IMR-90 (cell line): ENCODE measurements at regions not wholly inside any gene's neighbourhood (a gene's known extent, or its start where the extent isn't known, plus 50 kb on each side); places are given as distances from the start of the nearest gene placed in this dataset.
A peak's percentile ranks its signal among the peaks of the same experiment; 100 is the strongest.

Source experiments
- ATAC-seq: fragments of 200-7000 bp; cut with Tn5 transposase; 2 replicates; pipeline ENCODE4 v1.9.1; 2020; ENCODE audit warnings: low read depth, mild to moderate bottlenecking, moderate library complexity
- BruUV-seq: library from RNA; stranded (reverse); fragments of 400-500 nt; replicated peaks from 2 replicates; lab custom pipeline; 2021; lab: Mats Ljungman, UMichigan
- CTCF ChIA-PET: fragments of 300-600 bp; formaldehyde crosslinking; extraction: SDS; loops from one replicate; lab custom pipeline; 2021; ENCODE audit warnings: antibody characterized with exemption; lab: Yijun Ruan, JAX
- POLR2A ChIA-PET: fragments of 300-600 bp; sonication (Branson Sonifier 250); formaldehyde crosslinking; loops from one replicate; lab custom pipeline; 2022; ENCODE audit warnings: antibody characterized with exemption; ENCODE audit not compliant: unreplicated experiment; lab: Charles Lee
- DNase-seq: peaks from one replicate; pipeline ENCODE4 v3.0.0; 2013
- H2AFZ ChIP-seq: replicated peaks from 2 replicates; pipeline ENCODE3; 2013; ENCODE audit warnings: low read length, mild to moderate bottlenecking; ENCODE audit not compliant: poor library complexity
- H2AK5ac ChIP-seq: 2 replicates; pipeline ENCODE4 v1.6.1; 2013; ENCODE audit warnings: low read depth, low read length, inconsistent platforms
- H2AK9ac ChIP-seq: replicated peaks from 2 replicates; pipeline ENCODE3; 2013; ENCODE audit warnings: mild to moderate bottlenecking, low read depth, low read length, moderate library complexity; ENCODE audit not compliant: poor library complexity
- H2BK120ac ChIP-seq: 2 replicates; pipeline ENCODE4 v1.6.1; 2013; ENCODE audit warnings: low read depth, low read length, inconsistent platforms
- H2BK15ac ChIP-seq: 3 replicates; pipeline ENCODE4 v1.6.1; 2013; ENCODE audit warnings: low read depth, low read length, inconsistent platforms
- H2BK20ac ChIP-seq: 2 replicates; pipeline ENCODE4 v1.6.1; 2013; ENCODE audit warnings: low read depth, mild to moderate bottlenecking, inconsistent platforms, low read length, moderate library complexity
- H2BK5ac ChIP-seq: 2 replicates; pipeline ENCODE4 v1.6.1; 2013; ENCODE audit warnings: mild to moderate bottlenecking, low read depth, low read length, inconsistent platforms; ENCODE audit not compliant: poor library complexity, severe bottlenecking
- H3K14ac ChIP-seq: replicated peaks from 2 replicates; pipeline ENCODE4 v1.6.1; 2013; ENCODE audit warnings: low read depth, low read length, inconsistent platforms
- H3K18ac ChIP-seq: 2 replicates; pipeline ENCODE4 v1.6.1; 2013; ENCODE audit warnings: low read depth, low read length, control low read depth
- H3K23ac ChIP-seq: 2 replicates; pipeline ENCODE4 v1.6.1; 2013; ENCODE audit warnings: low read depth, low read length, inconsistent platforms
- H3K27ac ChIP-seq: 2 replicates; pipeline ENCODE4 v1.5.1; 2013; ENCODE audit warnings: mild to moderate bottlenecking, control low read depth, low read length; ENCODE audit not compliant: insufficient read depth
- H3K27me3 ChIP-seq: 2 replicates; pipeline ENCODE4 v1.6.1; 2013; ENCODE audit warnings: low read length; ENCODE audit not compliant: control insufficient read depth, insufficient read depth
- H3K36me3 ChIP-seq: 2 replicates; pipeline ENCODE4 v1.6.1; 2013; ENCODE audit warnings: low read length, mixed read lengths; ENCODE audit not compliant: control insufficient read depth, insufficient read depth
- H3K4ac ChIP-seq: 2 replicates; pipeline ENCODE4 v1.6.1; 2013; ENCODE audit warnings: low read depth, low read length, inconsistent platforms
- H3K4me1 ChIP-seq: 2 replicates; pipeline ENCODE4 v1.6.1; 2013; ENCODE audit warnings: low read length, mixed read lengths; ENCODE audit not compliant: control insufficient read depth, insufficient read depth
- H3K4me2 ChIP-seq: 2 replicates; pipeline ENCODE4 v1.6.1; 2013; ENCODE audit warnings: low read depth, mild to moderate bottlenecking, control low read depth, low read length, moderate library complexity
- H3K4me3 ChIP-seq: 2 replicates; pipeline ENCODE4 v1.5.1; 2013; ENCODE audit warnings: low read depth, mild to moderate bottlenecking, control low read depth, low read length, moderate library complexity; ENCODE audit not compliant: insufficient read depth
- H3K56ac ChIP-seq: 2 replicates; pipeline ENCODE4 v1.6.1; 2013; ENCODE audit warnings: low read length, inconsistent platforms; ENCODE audit not compliant: insufficient read depth; ENCODE audit errors: extremely low read depth
- H3K79me1 ChIP-seq, 2 experiments: 2 replicates each; pipeline ENCODE4 v1.6.1; 2013; ENCODE audit warnings: low read length in 2 of 2, inconsistent platforms in 1 of 2, low read depth in 1 of 2
- H3K9ac ChIP-seq: 2 replicates; pipeline ENCODE4 v1.6.1; 2013; ENCODE audit warnings: low read depth, low read length, control low read depth
- H3K9me1 ChIP-seq: 2 replicates; pipeline ENCODE4 v1.6.1; 2013; ENCODE audit warnings: low read length, inconsistent platforms; ENCODE audit not compliant: insufficient read depth
- H3K9me3 ChIP-seq: 2 replicates; pipeline ENCODE4 v1.6.1; 2013; ENCODE audit warnings: low read length; ENCODE audit not compliant: control insufficient read depth, insufficient read depth
- H4K20me1 ChIP-seq: 2 replicates; pipeline ENCODE4 v1.6.1; 2013; ENCODE audit warnings: low read length, inconsistent platforms; ENCODE audit not compliant: insufficient read depth
- H4K5ac ChIP-seq: 2 replicates; pipeline ENCODE4 v1.6.1; 2013; ENCODE audit warnings: mild to moderate bottlenecking, low read depth, low read length, control low read depth
- H4K8ac ChIP-seq, 2 experiments: 2 replicates each; pipeline ENCODE4 v1.6.1; 2013; ENCODE audit warnings: low read depth in 2 of 2, low read length in 2 of 2, control low read depth in 1 of 2, inconsistent platforms in 1 of 2
- H4K91ac ChIP-seq: 2 replicates; pipeline ENCODE4 v1.6.1; 2013; ENCODE audit warnings: low read depth, low read length, inconsistent platforms; ENCODE audit not compliant: insufficient read depth
- MAFK ChIP-seq: IDR thresholded peaks from 2 replicates; pipeline ENCODE4 v1.6.1; 2012; ENCODE audit warnings: low read depth, low read length, improper control_type of control experiment
- SMC3 ChIP-seq: fragments of 150-350 bp; IDR thresholded peaks from 2 replicates; pipeline ENCODE4 v1.6.1; 2016; ENCODE audit warnings: low read depth, mild to moderate bottlenecking, antibody characterized with exemption, low read length, moderate library complexity
- WGBS, 2 experiments: methylation state at CpG; one replicate each; pipeline versions ENCODE4 v1.1.5 to v1.1.7; 2013; ENCODE audit warnings: missing lambda C conversion rate in 2 of 2; ENCODE audit not compliant: insufficient read length in 1 of 2; ENCODE audit errors: extremely low coverage in 2 of 2; 5-methylcytosine and 5-hydroxymethylcytosine counted together
- dilution Hi-C: fragments of 300-500 bp; cut with HindIII; formaldehyde crosslinking; loops from one replicate; pipeline ENCODE4 v1.14.3; 2018; ENCODE audit warnings: low sequenced_read_pairs; ENCODE audit not compliant: unreplicated experiment
- in situ Hi-C: fragments of 300-500 bp; cut with MboI; formaldehyde crosslinking; loops from 3 replicates; pipeline ENCODE4 v1.14.3; 2019; ENCODE audit warnings: low sequenced_read_pairs, inconsistent platforms, mixed read lengths
- intact Hi-C: fragments of 100-400 bp; cut with micrococcal nuclease; formaldehyde crosslinking; loops from 2 replicates; pipeline ENCODE4 v1.10.0; 2022
- TF ChIP-seq, protein P1 (sequence below): fragments of 150-350 bp; IDR thresholded peaks from 2 replicates; pipeline ENCODE4 v1.6.1; 2017; ENCODE audit warnings: mild to moderate bottlenecking, antibody characterized with exemption, low read length, low read depth

DNA sequence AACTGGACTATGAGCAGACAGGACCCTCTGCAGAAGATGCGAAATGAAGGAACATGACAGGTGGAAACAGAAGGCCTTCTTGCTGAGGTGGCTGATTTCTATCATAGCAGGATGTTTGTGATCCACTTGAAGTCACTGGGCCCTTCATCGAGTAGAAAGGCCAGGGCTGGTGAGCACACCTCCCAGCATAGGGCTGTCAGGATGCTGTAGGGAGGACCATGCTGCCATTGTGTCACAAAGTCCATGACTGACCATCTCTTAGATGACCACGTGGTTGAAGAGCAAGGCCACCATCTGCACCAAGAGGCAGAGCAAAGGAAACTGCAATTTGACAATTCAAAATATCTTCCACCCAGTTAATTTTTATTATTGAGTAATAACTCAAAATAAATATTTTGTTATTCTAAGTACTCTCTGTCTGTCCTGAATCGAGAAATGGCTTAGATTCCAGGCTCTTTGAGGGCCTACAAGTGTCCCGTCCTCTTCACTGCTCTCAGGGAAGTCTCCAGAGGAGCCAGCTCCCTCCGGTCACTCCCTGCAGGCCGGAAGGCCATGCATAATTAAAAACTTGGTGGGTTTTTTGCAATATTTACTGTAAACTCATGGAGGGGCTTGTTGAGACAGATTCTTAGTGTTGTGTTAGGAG, 249.3 kb upstream of the ZMIZ1 start:
- in situ Hi-C loops (no loop called here), intact Hi-C loops (no loop called here), dilution Hi-C loops (no loop called here)
- H2BK120ac ChIP-seq: no peak overlapping the region
- H2AFZ ChIP-seq: no peak overlapping the region
- no peak overlapping the region for H2AK9ac ChIP-seq
- no peak overlapping the region for H2AK5ac ChIP-seq
- no peak overlapping the region for H2BK5ac ChIP-seq
- H4K20me1 ChIP-seq: no peaks in the 10 kb centered on the region
- CTCF ChIA-PET: interaction anchor here (1.2 kb wide), 1 partner anchor 9 kb away, joined by 4 read pairs; no protein-coding TSS in a partner anchor
- H3K4me3 ChIP-seq: no peak overlapping the region
- no peak overlapping the region for H3K4ac ChIP-seq
- no peak overlapping the region for H3K14ac ChIP-seq
- no peak overlapping the region for H4K91ac ChIP-seq
- H3K18ac ChIP-seq: no peak overlapping the region
- no peak for ATAC-seq
- no TSS peak for BruUV-seq
- H3K27ac ChIP-seq: no peak overlapping the region
- no peak overlapping the region for H4K5ac ChIP-seq
- 100% methylated on average over 1 of the region's 7 CpGs; no CpG with 5 or more reads in 1 of the 2 experiments for WGBS, 2 experiments
- no peaks in the 10 kb centered on the region for H3K79me1 ChIP-seq
- H3K36me3 ChIP-seq: no peaks in the 10 kb centered on the region
- no peak overlapping the region for H2BK15ac ChIP-seq
- H3K56ac ChIP-seq: no peak overlapping the region
- DNase-seq: no peak
- TF ChIP-seq MAFK: 0 out of 2 replicates have a peak, but pooled peaks have one; percentile 1
- TF ChIP-seq, protein P1, sequence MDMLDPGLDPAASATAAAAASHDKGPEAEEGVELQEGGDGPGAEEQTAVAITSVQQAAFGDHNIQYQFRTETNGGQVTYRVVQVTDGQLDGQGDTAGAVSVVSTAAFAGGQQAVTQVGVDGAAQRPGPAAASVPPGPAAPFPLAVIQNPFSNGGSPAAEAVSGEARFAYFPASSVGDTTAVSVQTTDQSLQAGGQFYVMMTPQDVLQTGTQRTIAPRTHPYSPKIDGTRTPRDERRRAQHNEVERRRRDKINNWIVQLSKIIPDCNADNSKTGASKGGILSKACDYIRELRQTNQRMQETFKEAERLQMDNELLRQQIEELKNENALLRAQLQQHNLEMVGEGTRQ: no peak
- no peak for TF ChIP-seq SMC3
- H3K4me2 ChIP-seq: no peak overlapping the region
- no peak overlapping the region for H2BK20ac ChIP-seq
- 0 out of 2 replicates have a peak, but pooled peaks cover 3% of the 10 kb centered on the region for H3K9me1 ChIP-seq
- H3K27me3 ChIP-seq: peaks cover 25% of the 10 kb centered on the region
- no peak overlapping the region for H3K9ac ChIP-seq
- H3K4me1 ChIP-seq: no peaks in the 10 kb centered on the region; the same call in 1 of the 2 replicates
- POLR2A ChIA-PET: no interaction called here
- no peak overlapping the region for H3K23ac ChIP-seq
- H4K8ac ChIP-seq: no peak overlapping the region
- H3K9me3 ChIP-seq: peaks cover 3% of the 10 kb centered on the region
